ENCODE measurements at regions not wholly inside any gene's neighbourhood (a gene's known extent, or its start where the extent isn't known, plus 50 kb on each side); places are given as distances from the start of the nearest gene placed in this dataset.

DNA sequence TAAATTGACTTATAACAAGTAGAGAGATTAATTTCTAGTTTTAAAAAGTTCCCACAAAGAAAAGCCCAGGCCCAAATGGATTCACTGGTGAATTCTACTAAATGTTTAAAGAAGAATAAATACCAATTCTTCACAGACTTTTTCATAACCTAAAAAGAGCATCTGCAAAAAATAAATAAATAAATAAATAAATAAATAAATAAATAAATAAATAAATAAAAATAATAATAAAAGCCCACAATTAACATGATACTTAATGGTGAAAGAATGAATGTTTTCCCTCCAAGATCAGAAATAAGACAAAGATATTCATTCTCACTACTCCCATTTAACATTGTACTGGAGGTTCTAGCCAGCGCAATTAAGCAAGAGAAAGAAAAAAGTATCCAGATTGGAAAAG lies 97.6 kb upstream of the KAZN start (continued):
- TF ChIP-seq, protein P1, sequence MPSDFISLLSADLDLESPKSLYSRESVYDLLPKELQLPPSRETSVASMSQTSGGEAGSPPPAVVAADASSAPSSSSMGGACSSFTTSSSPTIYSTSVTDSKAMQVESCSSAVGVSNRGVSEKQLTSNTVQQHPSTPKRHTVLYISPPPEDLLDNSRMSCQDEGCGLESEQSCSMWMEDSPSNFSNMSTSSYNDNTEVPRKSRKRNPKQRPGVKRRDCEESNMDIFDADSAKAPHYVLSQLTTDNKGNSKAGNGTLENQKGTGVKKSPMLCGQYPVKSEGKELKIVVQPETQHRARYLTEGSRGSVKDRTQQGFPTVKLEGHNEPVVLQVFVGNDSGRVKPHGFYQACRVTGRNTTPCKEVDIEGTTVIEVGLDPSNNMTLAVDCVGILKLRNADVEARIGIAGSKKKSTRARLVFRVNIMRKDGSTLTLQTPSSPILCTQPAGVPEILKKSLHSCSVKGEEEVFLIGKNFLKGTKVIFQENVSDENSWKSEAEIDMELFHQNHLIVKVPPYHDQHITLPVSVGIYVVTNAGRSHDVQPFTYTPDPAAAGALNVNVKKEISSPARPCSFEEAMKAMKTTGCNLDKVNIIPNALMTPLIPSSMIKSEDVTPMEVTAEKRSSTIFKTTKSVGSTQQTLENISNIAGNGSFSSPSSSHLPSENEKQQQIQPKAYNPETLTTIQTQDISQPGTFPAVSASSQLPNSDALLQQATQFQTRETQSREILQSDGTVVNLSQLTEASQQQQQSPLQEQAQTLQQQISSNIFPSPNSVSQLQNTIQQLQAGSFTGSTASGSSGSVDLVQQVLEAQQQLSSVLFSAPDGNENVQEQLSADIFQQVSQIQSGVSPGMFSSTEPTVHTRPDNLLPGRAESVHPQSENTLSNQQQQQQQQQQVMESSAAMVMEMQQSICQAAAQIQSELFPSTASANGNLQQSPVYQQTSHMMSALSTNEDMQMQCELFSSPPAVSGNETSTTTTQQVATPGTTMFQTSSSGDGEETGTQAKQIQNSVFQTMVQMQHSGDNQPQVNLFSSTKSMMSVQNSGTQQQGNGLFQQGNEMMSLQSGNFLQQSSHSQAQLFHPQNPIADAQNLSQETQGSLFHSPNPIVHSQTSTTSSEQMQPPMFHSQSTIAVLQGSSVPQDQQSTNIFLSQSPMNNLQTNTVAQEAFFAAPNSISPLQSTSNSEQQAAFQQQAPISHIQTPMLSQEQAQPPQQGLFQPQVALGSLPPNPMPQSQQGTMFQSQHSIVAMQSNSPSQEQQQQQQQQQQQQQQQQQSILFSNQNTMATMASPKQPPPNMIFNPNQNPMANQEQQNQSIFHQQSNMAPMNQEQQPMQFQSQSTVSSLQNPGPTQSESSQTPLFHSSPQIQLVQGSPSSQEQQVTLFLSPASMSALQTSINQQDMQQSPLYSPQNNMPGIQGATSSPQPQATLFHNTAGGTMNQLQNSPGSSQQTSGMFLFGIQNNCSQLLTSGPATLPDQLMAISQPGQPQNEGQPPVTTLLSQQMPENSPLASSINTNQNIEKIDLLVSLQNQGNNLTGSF (CRISPR knock-in tag; IDR thresholded peaks at IDR 0.05), result no peak
- TF ChIP-seq, protein P2, sequence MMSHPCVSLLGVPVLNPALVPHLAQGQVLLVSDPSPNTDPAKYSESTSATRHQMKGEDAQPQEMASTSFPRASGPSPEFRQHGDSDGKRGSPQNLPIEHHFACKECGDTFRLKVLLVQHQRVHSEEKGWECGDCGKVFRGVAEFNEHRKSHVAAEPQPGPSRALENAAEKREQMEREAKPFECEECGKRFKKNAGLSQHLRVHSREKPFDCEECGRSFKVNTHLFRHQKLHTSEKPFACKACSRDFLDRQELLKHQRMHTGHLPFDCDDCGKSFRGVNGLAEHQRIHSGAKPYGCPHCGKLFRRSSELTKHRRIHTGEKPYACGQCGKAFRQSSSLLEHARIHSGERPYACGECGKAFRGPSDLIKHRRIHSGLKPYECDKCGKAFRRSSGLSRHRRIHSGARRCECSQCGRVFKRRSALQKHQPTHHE (CRISPR knock-in tag; IDR thresholded peaks at IDR 0.05; ENCODE audit: borderline replicate concordance), result no peak
- TF ChIP-seq SMARCE1 (IDR thresholded peaks at IDR 0.05; ENCODE audit: borderline replicate concordance) (no peak), ZNF747 (CRISPR knock-in tag; IDR thresholded peaks at IDR 0.05; ENCODE audit: borderline replicate concordance) (no peak), ZBTB20 (CRISPR knock-in tag; IDR thresholded peaks at IDR 0.05; ENCODE audit: borderline replicate concordance, low read depth) (no peak)
- TF ChIP-seq, protein P3, sequence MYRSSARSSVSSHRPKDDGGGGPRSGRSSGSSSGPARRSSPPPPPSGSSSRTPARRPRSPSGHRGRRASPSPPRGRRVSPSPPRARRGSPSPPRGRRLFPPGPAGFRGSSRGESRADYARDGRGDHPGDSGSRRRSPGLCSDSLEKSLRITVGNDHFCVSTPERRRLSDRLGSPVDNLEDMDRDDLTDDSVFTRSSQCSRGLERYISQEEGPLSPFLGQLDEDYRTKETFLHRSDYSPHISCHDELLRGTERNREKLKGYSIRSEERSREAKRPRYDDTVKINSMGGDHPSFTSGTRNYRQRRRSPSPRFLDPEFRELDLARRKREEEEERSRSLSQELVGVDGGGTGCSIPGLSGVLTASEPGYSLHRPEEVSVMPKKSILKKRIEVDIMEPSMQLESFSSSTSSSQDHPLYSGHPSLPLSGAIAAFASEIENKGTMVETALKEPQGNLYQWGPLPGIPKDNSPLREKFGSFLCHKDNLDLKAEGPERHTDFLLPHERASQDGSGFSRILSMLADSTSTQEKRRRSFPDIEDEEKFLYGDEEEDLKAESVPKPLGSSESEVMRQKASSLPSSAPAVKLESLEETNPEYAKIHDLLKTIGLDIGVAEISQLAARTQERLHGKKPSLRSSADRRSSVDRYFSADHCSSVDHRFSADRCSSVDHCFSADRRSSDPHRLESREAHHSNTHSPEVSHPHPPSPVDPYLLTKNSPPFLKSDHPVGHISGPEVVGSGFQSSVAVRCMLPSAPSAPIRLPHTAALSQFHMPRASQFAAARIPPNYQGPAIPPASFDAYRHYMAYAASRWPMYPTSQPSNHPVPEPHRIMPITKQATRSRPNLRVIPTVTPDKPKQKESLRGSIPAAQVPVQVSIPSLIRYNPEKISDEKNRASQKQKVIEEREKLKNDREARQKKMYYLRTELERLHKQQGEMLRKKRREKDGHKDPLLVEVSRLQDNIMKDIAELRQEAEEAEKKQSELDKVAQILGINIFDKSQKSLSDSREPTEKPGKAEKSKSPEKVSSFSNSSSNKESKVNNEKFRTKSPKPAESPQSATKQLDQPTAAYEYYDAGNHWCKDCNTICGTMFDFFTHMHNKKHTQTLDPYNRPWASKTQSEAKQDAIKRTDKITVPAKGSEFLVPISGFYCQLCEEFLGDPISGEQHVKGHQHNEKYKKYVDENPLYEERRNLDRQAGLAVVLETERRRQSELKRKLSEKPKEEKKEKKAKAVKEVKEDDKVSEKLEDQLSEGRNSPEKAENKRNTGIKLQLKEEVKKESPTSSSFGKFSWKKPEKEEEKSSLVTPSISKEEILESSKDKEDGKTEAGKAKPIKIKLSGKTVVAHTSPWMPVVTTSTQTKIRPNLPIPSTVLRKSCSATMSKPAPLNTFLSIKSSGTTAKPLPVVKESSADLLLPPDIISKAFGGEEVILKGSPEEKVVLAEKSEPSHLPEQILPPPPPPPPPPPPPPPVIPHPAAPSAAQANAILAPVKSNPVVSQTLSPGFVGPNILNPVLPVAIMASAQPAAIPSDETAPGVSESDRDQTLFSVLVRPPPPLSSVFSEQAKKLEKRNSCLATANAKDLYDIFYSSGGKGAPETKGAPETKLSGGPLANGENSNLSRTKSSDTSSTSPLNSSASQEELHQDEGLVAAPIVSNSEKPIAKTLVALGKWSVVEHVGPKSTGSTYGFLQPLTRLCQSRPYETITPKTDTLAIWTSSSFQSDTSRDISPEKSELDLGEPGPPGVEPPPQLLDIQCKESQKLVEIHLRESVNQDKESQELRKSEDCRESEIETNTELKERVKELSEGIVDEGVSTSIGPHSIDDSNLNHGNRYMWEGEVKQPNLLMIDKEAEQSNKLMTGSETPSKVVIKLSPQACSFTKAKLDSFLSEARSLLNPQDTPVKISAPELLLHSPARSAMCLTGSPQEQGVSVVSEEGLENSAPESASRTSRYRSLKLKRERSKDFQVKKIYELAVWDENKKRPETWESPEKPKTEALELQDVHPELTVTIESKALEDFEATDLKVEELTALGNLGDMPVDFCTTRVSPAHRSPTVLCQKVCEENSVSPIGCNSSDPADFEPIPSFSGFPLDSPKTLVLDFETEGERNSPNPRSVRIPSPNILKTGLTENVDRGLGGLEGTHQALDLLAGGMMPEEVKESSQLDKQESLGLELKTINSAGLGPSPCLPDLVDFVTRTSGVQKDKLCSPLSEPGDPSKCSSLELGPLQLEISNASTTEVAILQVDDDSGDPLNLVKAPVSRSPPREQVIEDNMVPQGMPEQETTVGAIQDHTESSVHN (CRISPR knock-in tag; IDR thresholded peaks at IDR 0.05), result no peak
